Smooth muscle cell (in vitro differentiated cells): ENCODE measurements at regions not wholly inside any gene's neighbourhood (a gene's known extent, or its start where the extent isn't known, plus 50 kb on each side); places are given as distances from the start of the nearest gene placed in this dataset.

Experiments
- DNase-seq: peaks from one replicate; lab custom pipeline; 2025; ENCODE audit not compliant: unreplicated experiment; lab: John Stamatoyannopoulos, UW
- H2AFZ ChIP-seq: fragments of 200-600 bp; sonication (generic); 2 replicates; pipeline ENCODE4 v1.6.0; 2016; ENCODE audit warnings: antibody characterized with exemption, low read depth, mild to moderate bottlenecking
- H3F3A ChIP-seq: fragments of 200-600 bp; sonication (generic); 2 replicates; pipeline ENCODE4 v1.6.0; 2017; ENCODE audit warnings: antibody characterized with exemption, low read depth
- H3K27ac ChIP-seq: fragments of 200-600 bp; sonication (generic); 2 replicates; pipeline ENCODE4 v1.5.1; 2016; ENCODE audit warnings: low read depth, mild to moderate bottlenecking
- H3K27me3 ChIP-seq: fragments of 200-600 bp; sonication (generic); 2 replicates; pipeline ENCODE4 v1.6.1; 2016; ENCODE audit warnings: low read depth, mild to moderate bottlenecking
- H3K36me3 ChIP-seq: fragments of 200-600 bp; sonication (generic); 2 replicates; pipeline ENCODE4 v1.5.1; 2016; ENCODE audit warnings: low read depth
- H3K4me1 ChIP-seq: fragments of 200-600 bp; sonication (generic); 2 replicates; pipeline ENCODE4 v1.5.1; 2016; ENCODE audit warnings: low read depth
- H3K4me2 ChIP-seq: fragments of 200-600 bp; sonication (generic); 2 replicates; pipeline ENCODE4 v1.6.0; 2016; ENCODE audit warnings: mild to moderate bottlenecking
- H3K4me3 ChIP-seq: fragments of 200-600 bp; sonication (generic); 2 replicates; pipeline ENCODE4 v1.5.1; 2016; ENCODE audit warnings: mild to moderate bottlenecking
- H3K79me2 ChIP-seq: fragments of 200-600 bp; sonication (generic); 2 replicates; pipeline ENCODE4 v1.6.0; 2016; ENCODE audit warnings: low read depth, mild to moderate bottlenecking
- H3K9ac ChIP-seq: fragments of 200-600 bp; sonication (generic); 2 replicates; pipeline ENCODE4 v1.6.0; 2016; ENCODE audit warnings: low read depth
- H3K9me3 ChIP-seq: fragments of 200-600 bp; sonication (generic); replicated peaks from 2 replicates; pipeline ENCODE4 v1.5.1; 2016; ENCODE audit warnings: low read depth
- H4K20me1 ChIP-seq: fragments of 200-600 bp; sonication (generic); 2 replicates; pipeline ENCODE4 v1.6.0; 2016; ENCODE audit warnings: low read depth
- WGBS: methylation state at CpG from one replicate; pipeline ENCODE4 v1.1.7; 2016; ENCODE audit warnings: low lambda C conversion rate; 5-methylcytosine and 5-hydroxymethylcytosine counted together
- TF ChIP-seq, protein P1 (sequence below): fragments of 200-600 bp; sonication (generic); IDR thresholded peaks from 2 replicates; pipeline ENCODE4 v1.5.1; 2017; ENCODE audit warnings: borderline replicate concordance, mild to moderate bottlenecking, antibody characterized with exemption; ENCODE audit not compliant: insufficient read depth, poor library complexity, severe bottlenecking

- H3K4me2 ChIP-seq: no peak overlapping the region
- H3K9me3 ChIP-seq: no peaks in the 10 kb centered on the region
- no peaks in the 10 kb centered on the region for H3K36me3 ChIP-seq
- H2AFZ ChIP-seq: no peak overlapping the region
- no peak for DNase-seq
- no peaks in the 10 kb centered on the region for H3K27me3 ChIP-seq
- no peaks in the 10 kb centered on the region for H3K4me1 ChIP-seq
- H3K27ac ChIP-seq: no peak overlapping the region
- no peaks in the 10 kb centered on the region for H4K20me1 ChIP-seq
- no peak overlapping the region for H3K9ac ChIP-seq
- TF ChIP-seq, protein P1, sequence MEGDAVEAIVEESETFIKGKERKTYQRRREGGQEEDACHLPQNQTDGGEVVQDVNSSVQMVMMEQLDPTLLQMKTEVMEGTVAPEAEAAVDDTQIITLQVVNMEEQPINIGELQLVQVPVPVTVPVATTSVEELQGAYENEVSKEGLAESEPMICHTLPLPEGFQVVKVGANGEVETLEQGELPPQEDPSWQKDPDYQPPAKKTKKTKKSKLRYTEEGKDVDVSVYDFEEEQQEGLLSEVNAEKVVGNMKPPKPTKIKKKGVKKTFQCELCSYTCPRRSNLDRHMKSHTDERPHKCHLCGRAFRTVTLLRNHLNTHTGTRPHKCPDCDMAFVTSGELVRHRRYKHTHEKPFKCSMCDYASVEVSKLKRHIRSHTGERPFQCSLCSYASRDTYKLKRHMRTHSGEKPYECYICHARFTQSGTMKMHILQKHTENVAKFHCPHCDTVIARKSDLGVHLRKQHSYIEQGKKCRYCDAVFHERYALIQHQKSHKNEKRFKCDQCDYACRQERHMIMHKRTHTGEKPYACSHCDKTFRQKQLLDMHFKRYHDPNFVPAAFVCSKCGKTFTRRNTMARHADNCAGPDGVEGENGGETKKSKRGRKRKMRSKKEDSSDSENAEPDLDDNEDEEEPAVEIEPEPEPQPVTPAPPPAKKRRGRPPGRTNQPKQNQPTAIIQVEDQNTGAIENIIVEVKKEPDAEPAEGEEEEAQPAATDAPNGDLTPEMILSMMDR: no peak
- WGBS: 86% methylated on average over 3 of the region's 3 CpGs
- H3K79me2 ChIP-seq: no peaks in the 10 kb centered on the region
- H3F3A ChIP-seq: no peaks in the 10 kb centered on the region
- H3K4me3 ChIP-seq: no peak overlapping the region
Observed at GRCh38 chr2:222776792-222777191, 84.0 kb upstream of the ACSL3 start.

GRCh38 chr2:222778400-222778799 is 82.4 kb upstream of the ACSL3 start:
- Histone ChIP-seq H3K4me3 (no peak overlapping the region), H3K9me3 (no peaks in the 10 kb centered on the region)
- TF ChIP-seq, protein P1: no peak

GRCh38 chr2:222779145-222779832 is 81.5 kb upstream of the ACSL3 start:
- Histone ChIP-seq H3F3A (no peaks in the 10 kb centered on the region), H3K4me2 (no peak overlapping the region), H3K9ac (no peak overlapping the region), H3K36me3 (no peaks in the 10 kb centered on the region), H3K9me3 (no peaks in the 10 kb centered on the region), H3K79me2 (no peaks in the 10 kb centered on the region), H4K20me1 (no peaks in the 10 kb centered on the region), H2AFZ (no peak overlapping the region), H3K4me3 (no peak overlapping the region), H3K27me3 (no peaks in the 10 kb centered on the region), H3K27ac (no peak overlapping the region), H3K4me1 (no peaks in the 10 kb centered on the region)
- no peak for DNase-seq
- 72% methylated on average over 5 of the region's 5 CpGs for WGBS
- TF ChIP-seq, protein P1: no peak

More at GRCh38 chr2:222778400-222778799, 82.4 kb upstream of the ACSL3 start:
- H3K27ac ChIP-seq: no peak overlapping the region
- 88% methylated on average over 3 of the region's 3 CpGs for WGBS
- no peaks in the 10 kb centered on the region for H4K20me1 ChIP-seq
- no peaks in the 10 kb centered on the region for H3K27me3 ChIP-seq
- H3K79me2 ChIP-seq: no peaks in the 10 kb centered on the region
- H3K36me3 ChIP-seq: no peaks in the 10 kb centered on the region
- no peak overlapping the region for H3K9ac ChIP-seq
- no peak overlapping the region for H3K4me2 ChIP-seq
- no peak overlapping the region for H2AFZ ChIP-seq
- no peaks in the 10 kb centered on the region for H3K4me1 ChIP-seq
- DNase-seq: no peak
- no peaks in the 10 kb centered on the region for H3F3A ChIP-seq

GRCh38 chr2:222780051-222780450 is 80.8 kb upstream of the ACSL3 start:
- 94% methylated on average over 4 of the region's 4 CpGs for WGBS
- no peak for DNase-seq
- no peaks in the 10 kb centered on the region for H3K4me1 ChIP-seq
- no peaks in the 10 kb centered on the region for H4K20me1 ChIP-seq
- H3K79me2 ChIP-seq: no peaks in the 10 kb centered on the region
- no peaks in the 10 kb centered on the region for H3F3A ChIP-seq
- no peak overlapping the region for H3K27ac ChIP-seq
- no peaks in the 10 kb centered on the region for H3K27me3 ChIP-seq
- no peaks in the 10 kb centered on the region for H3K36me3 ChIP-seq
- H3K9ac ChIP-seq: no peak overlapping the region
- no peak overlapping the region for H2AFZ ChIP-seq
- no peak overlapping the region for H3K4me3 ChIP-seq
- no peaks in the 10 kb centered on the region for H3K9me3 ChIP-seq
- H3K4me2 ChIP-seq: no peak overlapping the region
- TF ChIP-seq, protein P1: no peak
